ENCODE measurements at regions not wholly inside any gene's neighbourhood (a gene's known extent, or its start where the extent isn't known, plus 50 kb on each side); places are given as distances from the start of the nearest gene placed in this dataset.

DNA sequence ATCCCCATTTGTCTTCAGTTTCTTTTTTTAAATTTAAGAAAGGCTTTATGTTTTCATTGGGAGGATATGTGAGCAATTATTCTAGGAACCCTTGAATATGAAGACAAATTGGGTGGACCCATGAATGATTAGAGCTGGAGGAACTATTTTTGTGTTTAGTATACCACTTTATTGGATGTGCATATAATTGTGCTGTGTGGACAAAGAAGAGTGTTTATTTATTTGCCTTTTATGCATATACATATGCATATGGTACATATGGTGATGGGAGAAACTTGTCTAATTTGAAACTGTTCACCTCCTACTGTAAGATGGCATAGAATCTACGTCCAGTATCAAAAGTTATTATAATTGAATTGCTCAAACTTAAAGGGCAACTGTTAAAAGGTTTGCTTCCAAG, 94.8 kb upstream of the CENPW start:
- TF ChIP-seq, protein P1, sequence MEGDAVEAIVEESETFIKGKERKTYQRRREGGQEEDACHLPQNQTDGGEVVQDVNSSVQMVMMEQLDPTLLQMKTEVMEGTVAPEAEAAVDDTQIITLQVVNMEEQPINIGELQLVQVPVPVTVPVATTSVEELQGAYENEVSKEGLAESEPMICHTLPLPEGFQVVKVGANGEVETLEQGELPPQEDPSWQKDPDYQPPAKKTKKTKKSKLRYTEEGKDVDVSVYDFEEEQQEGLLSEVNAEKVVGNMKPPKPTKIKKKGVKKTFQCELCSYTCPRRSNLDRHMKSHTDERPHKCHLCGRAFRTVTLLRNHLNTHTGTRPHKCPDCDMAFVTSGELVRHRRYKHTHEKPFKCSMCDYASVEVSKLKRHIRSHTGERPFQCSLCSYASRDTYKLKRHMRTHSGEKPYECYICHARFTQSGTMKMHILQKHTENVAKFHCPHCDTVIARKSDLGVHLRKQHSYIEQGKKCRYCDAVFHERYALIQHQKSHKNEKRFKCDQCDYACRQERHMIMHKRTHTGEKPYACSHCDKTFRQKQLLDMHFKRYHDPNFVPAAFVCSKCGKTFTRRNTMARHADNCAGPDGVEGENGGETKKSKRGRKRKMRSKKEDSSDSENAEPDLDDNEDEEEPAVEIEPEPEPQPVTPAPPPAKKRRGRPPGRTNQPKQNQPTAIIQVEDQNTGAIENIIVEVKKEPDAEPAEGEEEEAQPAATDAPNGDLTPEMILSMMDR (conservative IDR thresholded peaks at IDR 0.05; ENCODE audit: low read depth, low read length): no peak
- no peak for TF ChIP-seq EZH2phosphoT487 (IDR thresholded peaks at IDR 0.05; ENCODE audit: borderline replicate concordance, low read length)
